ENCODE measurements at regions not wholly inside any gene's neighbourhood (a gene's known extent, or its start where the extent isn't known, plus 50 kb on each side); places are given as distances from the start of the nearest gene placed in this dataset.
"Not testable (repeated sequence)": the region's sequence is repeated elsewhere in the genome, so short reads cannot be mapped to it uniquely, and the experiment has no call there.

- no peak for DNase-seq (ENCODE audit: low read depth in 2 of 2)
- Histone ChIP-seq H3K4me2 (ENCODE audit: extremely low read depth, insufficient read depth, low read length) (no peak overlapping the region), H3K27me3 (ENCODE audit: control insufficient read depth, insufficient read depth, low read length) (no peaks in the 10 kb centered on the region), H3K79me2 (ENCODE audit: control insufficient read depth, insufficient read depth, low read length) (no peaks in the 10 kb centered on the region), H2AFZ (ENCODE audit: low read length) (no peak overlapping the region), H3K9me3 (ENCODE audit: control insufficient read depth, insufficient read depth, low read depth, low read length) (no peaks in the 10 kb centered on the region), H4K20me1 (ENCODE audit: control insufficient read depth, extremely low read depth, insufficient read depth, low read length) (no peaks in the 10 kb centered on the region), H3K4me3 (replicated peaks in 1 of 4; ENCODE audit: control extremely low read depth in 1 of 4, insufficient read depth in 1 of 4, low read depth in 3 of 4, low read length in 4 of 4) (no peak overlapping the region), H3K4me1 (ENCODE audit: control insufficient read depth, extremely low read depth, insufficient read depth, low read length) (no peaks in the 10 kb centered on the region), H3K27ac (ENCODE audit: insufficient read depth, low read length) (no peak overlapping the region), H3K9ac (ENCODE audit: insufficient read depth, low read length) (no peak overlapping the region), H3K36me3 (ENCODE audit: control insufficient read depth, insufficient read depth, low read length) (no peaks in the 10 kb centered on the region)
- TF ChIP-seq EZH2 (IDR thresholded peaks at IDR 0.05; ENCODE audit: low read length, missing control alignments) = no peak
- TF ChIP-seq, protein P1, sequence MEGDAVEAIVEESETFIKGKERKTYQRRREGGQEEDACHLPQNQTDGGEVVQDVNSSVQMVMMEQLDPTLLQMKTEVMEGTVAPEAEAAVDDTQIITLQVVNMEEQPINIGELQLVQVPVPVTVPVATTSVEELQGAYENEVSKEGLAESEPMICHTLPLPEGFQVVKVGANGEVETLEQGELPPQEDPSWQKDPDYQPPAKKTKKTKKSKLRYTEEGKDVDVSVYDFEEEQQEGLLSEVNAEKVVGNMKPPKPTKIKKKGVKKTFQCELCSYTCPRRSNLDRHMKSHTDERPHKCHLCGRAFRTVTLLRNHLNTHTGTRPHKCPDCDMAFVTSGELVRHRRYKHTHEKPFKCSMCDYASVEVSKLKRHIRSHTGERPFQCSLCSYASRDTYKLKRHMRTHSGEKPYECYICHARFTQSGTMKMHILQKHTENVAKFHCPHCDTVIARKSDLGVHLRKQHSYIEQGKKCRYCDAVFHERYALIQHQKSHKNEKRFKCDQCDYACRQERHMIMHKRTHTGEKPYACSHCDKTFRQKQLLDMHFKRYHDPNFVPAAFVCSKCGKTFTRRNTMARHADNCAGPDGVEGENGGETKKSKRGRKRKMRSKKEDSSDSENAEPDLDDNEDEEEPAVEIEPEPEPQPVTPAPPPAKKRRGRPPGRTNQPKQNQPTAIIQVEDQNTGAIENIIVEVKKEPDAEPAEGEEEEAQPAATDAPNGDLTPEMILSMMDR (conservative IDR thresholded peaks at IDR 0.05 in 1 of 2, IDR thresholded peaks at IDR 0.05 in 1 of 2; ENCODE audit: low read depth in 1 of 2, low read length in 2 of 2) = no peak
Observed at GRCh38 chr5:30357371-30357770, 836.1 kb upstream of the CDH6 start.

GRCh38 chr5:30355675-30356074 is 837.8 kb upstream of the CDH6 start:
- DNase-seq (ENCODE audit: low read depth in 2 of 2) = no peak
- H3K79me2 ChIP-seq (ENCODE audit: control insufficient read depth, insufficient read depth, low read length) = no peaks in the 10 kb centered on the region
- H2AFZ ChIP-seq (ENCODE audit: low read length) = no peak overlapping the region
- no peaks in the 10 kb centered on the region for H3K9me3 ChIP-seq (ENCODE audit: control insufficient read depth, insufficient read depth, low read depth, low read length)
- H3K27ac ChIP-seq (ENCODE audit: insufficient read depth, low read length) = no peak overlapping the region
- no peaks in the 10 kb centered on the region for H3K27me3 ChIP-seq (ENCODE audit: control insufficient read depth, insufficient read depth, low read length)
- no peak for TF ChIP-seq EZH2 (IDR thresholded peaks at IDR 0.05; ENCODE audit: low read length, missing control alignments)
- TF ChIP-seq, protein P1 (conservative IDR thresholded peaks at IDR 0.05 in 1 of 2, IDR thresholded peaks at IDR 0.05 in 1 of 2; ENCODE audit: low read depth in 1 of 2, low read length in 2 of 2) = no peak
- no peaks in the 10 kb centered on the region for H3K4me1 ChIP-seq (ENCODE audit: control insufficient read depth, extremely low read depth, insufficient read depth, low read length)
- H3K9ac ChIP-seq (ENCODE audit: insufficient read depth, low read length) = no peak overlapping the region
- H3K4me3 ChIP-seq (replicated peaks in 1 of 4; ENCODE audit: control extremely low read depth in 1 of 4, insufficient read depth in 1 of 4, low read depth in 3 of 4, low read length in 4 of 4) = no peak overlapping the region
- H3K36me3 ChIP-seq (ENCODE audit: control insufficient read depth, insufficient read depth, low read length) = no peaks in the 10 kb centered on the region
- no peaks in the 10 kb centered on the region for H4K20me1 ChIP-seq (ENCODE audit: control insufficient read depth, extremely low read depth, insufficient read depth, low read length)
- H3K4me2 ChIP-seq (ENCODE audit: extremely low read depth, insufficient read depth, low read length) = no peak overlapping the region

- H3K36me3 ChIP-seq (ENCODE audit: control insufficient read depth, insufficient read depth, low read length) = no peaks in the 10 kb centered on the region
Observed at GRCh38 chr5:30347858-30348257, 845.6 kb upstream of the CDH6 start.

GRCh38 chr5:30345539-30346345 is 847.7 kb upstream of the CDH6 start:
- H3K9me3 ChIP-seq (ENCODE audit: control insufficient read depth, insufficient read depth, low read depth, low read length); H3K4me2 ChIP-seq (ENCODE audit: extremely low read depth, insufficient read depth, low read length); H3K27ac ChIP-seq (ENCODE audit: insufficient read depth, low read length); DNase-seq (ENCODE audit: low read depth in 2 of 2); H3K9ac ChIP-seq (ENCODE audit: insufficient read depth, low read length); H4K20me1 ChIP-seq (ENCODE audit: control insufficient read depth, extremely low read depth, insufficient read depth, low read length); H3K79me2 ChIP-seq (ENCODE audit: control insufficient read depth, insufficient read depth, low read length); H3K4me1 ChIP-seq (ENCODE audit: control insufficient read depth, extremely low read depth, insufficient read depth, low read length); H3K36me3 ChIP-seq (ENCODE audit: control insufficient read depth, insufficient read depth, low read length); H3K4me3 ChIP-seq (replicated peaks in 1 of 4; ENCODE audit: control extremely low read depth in 1 of 4, insufficient read depth in 1 of 4, low read depth in 3 of 4, low read length in 4 of 4); H2AFZ ChIP-seq (ENCODE audit: low read length); H3K27me3 ChIP-seq (ENCODE audit: control insufficient read depth, insufficient read depth, low read length): not testable (repeated sequence)

More at GRCh38 chr5:30347858-30348257, 845.6 kb upstream of the CDH6 start:
- H2AFZ ChIP-seq (ENCODE audit: low read length) = no peak overlapping the region
- H3K4me1 ChIP-seq (ENCODE audit: control insufficient read depth, extremely low read depth, insufficient read depth, low read length) = no peaks in the 10 kb centered on the region
- TF ChIP-seq EZH2 (IDR thresholded peaks at IDR 0.05; ENCODE audit: low read length, missing control alignments) = no peak
- no peak overlapping the region for H3K4me2 ChIP-seq (ENCODE audit: extremely low read depth, insufficient read depth, low read length)
- H3K79me2 ChIP-seq (ENCODE audit: control insufficient read depth, insufficient read depth, low read length) = no peaks in the 10 kb centered on the region
- no peak overlapping the region for H3K27ac ChIP-seq (ENCODE audit: insufficient read depth, low read length)
- H3K4me3 ChIP-seq (replicated peaks in 1 of 4; ENCODE audit: control extremely low read depth in 1 of 4, insufficient read depth in 1 of 4, low read depth in 3 of 4, low read length in 4 of 4) = no peak overlapping the region
- no peaks in the 10 kb centered on the region for H3K27me3 ChIP-seq (ENCODE audit: control insufficient read depth, insufficient read depth, low read length)
- H3K9me3 ChIP-seq (ENCODE audit: control insufficient read depth, insufficient read depth, low read depth, low read length) = no peaks in the 10 kb centered on the region
- H3K9ac ChIP-seq (ENCODE audit: insufficient read depth, low read length) = no peak overlapping the region
- DNase-seq (ENCODE audit: low read depth in 2 of 2) = no peak
- no peaks in the 10 kb centered on the region for H4K20me1 ChIP-seq (ENCODE audit: control insufficient read depth, extremely low read depth, insufficient read depth, low read length)

All from fibroblast of lung (primary cell).